LHCN-M2 (cell line): ENCODE measurements at regions not wholly inside any gene's neighbourhood (a gene's known extent, or its start where the extent isn't known, plus 50 kb on each side); places are given as distances from the start of the nearest gene placed in this dataset.

Source experiments
- DNase-seq: peaks from one replicate; pipeline ENCODE4 v3.0.0-alpha.2; 2012; ENCODE audit warnings: low read depth

DNA sequence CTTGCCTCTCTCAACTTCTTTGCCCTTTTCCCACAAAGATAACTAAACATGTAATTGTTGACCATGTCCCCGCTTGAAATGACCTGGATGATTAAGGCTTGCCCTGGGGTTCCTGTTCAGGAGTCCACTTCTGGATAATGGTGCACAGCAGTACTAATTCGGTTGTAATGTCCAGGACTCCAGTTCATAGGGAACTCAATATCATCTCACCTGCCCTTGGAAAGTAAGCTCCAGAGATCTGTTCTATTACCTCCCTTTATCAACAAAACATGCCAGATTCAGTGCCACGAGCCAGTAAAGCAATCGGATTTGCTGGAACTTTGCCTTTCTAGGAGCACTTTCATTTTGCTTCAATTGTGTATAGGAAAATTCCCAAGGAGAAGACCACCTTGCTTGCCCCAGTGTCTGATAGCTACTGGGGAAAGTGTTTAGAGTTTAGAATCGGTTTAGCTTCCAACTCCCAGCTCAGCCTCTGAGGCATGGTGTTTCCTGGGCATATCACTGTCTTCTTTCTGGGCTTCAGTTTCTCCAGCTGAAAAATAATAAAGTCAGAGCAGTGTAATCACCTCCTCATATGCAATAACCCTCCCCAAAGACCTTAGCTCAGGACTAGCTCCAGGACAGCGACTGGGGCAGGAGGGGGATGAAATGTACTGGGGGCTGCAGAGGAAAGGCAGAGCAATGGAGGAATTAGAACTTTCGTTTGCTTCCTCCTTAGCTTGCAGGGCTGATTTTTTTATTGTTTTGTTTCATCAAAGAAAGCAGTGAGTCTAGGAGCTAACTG is 162.6 kb upstream of the CYRIA start:
- DNase-seq, result no peak

DNA sequence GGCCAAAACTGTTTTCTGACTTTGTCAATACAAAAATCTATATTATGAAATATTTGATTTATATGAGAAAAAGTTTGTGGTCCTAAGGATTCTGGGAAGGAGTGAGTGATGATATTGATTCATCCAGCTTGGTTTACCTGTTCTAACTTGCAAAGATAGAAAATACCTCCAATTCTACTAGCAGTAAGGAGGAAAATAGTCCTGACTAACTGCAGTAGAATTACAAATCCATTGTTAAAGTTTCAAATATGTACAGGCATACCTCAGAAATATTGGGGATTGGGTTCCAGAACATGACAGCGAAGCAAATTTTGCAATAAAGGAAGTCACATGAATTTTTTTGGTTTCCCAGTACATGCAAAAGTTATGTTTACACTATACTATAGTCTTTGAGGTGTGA is 158.8 kb upstream of the CYRIA start:
- no peak for DNase-seq

DNA sequence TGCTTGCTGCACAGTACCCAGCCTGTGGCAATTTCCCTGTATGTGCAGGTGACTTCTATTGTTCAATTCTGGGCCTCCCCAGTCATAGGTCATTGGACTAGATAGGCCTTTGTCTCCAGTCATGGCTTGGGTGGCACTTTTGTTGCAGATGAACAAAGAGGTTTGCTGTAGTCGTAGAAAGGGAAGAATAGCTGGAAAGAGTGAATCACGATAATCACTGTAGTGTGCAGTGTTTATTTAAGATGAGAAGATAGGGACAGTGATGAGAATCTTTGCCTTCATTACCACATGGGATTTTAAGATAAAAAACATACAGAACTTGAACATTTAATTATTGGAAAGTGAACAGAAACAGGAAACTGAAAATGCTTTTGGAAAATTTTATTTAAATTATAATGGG is 156.1 kb upstream of the CYRIA start:
- DNase-seq, result no peak

DNA sequence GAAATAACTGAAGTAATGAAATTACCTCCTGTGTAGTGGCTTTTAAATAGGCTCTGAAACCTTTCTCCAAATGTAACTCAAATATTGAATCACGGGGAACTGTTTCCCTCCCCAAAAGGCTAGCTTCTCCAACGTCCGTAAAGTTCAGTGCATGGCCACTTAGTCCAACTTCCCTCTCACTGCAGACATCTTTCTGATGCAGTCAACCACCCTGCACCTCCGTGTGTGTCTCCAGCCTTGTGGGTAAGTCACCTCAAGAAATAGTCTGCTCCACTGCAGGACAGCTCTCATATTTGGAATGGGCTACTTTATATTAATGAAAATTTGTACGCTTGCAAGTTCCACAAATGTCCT is 152.5 kb upstream of the CYRIA start:
- no peak for DNase-seq

DNA sequence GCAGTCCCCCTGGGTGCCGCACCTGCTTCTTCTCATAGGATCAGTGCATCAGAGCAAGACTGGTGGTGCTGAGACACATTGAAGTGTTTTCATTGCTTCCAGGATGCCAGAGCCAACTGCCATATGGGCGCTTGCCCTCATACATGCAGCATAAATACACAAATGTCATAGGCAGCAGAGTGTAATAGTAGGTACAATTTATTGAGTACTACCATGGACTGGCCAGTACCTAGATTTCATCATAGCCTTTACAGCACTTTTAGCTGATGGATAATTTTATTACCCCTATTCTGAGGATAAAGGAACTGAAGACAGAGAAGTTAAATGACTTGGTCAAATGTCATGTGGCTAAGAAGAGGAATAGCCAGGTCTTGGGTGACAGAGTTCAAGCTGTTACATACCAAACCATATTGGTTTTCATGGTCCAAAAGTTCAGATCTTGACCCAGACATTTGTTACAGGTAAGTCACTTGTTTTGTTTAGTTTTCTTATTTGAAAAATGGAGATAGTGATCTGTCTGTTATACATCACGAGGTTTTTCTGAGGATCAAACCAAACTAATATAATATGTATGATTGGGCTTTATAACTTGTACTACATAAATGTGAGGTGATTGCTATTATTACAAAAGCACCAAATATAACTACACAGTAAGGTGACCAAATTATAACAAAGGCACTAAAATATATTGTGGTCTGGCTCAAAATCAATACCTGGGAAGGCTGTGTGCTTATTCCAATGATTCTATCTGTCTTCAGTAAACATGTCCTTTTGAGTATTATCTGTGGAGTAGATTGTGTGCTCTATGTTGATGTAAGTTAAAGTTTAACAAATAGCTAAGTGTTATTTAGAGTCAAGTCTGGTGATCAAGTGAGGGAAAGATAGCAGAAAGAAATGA is 151.9 kb upstream of the CYRIA start:
- DNase-seq, result no peak

DNA sequence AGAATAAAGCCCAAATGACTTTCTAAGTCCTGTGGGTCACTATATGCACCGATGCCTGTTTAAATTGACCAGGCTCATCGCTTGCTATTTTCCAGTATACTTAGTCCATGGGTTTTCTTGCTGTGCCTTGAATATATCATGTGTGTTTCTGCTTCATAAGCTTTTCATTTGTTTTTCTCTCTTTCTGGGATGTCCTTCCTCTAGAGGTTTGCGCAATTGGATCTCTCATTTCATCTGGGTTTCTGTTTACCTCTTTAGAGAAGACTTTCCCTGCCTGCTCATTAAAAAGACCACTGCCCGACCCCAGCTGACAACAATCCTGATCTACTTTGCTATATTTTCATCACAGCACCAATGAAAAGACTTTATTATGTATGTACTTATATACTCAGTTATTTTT is 150.9 kb upstream of the CYRIA start:
- no peak for DNase-seq

DNA sequence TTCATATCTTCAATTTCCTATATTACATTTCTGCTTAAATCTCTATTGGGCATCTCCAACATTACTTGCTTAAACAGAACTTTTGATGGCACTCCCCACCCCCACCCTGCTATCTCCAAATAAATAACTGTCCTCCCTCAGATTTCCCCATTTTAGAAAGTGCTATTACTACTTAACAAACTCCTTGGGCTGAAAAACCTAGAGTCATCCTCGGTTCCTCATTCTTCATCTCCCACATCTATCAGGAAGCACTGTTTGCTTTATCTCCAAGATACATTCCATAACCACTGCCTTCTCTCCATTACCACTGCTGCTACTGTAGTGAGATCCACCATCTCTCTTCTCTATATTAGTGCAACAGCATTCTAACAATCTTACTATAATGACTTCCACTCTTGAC is 150.4 kb upstream of the CYRIA start:
- no peak for DNase-seq

DNA sequence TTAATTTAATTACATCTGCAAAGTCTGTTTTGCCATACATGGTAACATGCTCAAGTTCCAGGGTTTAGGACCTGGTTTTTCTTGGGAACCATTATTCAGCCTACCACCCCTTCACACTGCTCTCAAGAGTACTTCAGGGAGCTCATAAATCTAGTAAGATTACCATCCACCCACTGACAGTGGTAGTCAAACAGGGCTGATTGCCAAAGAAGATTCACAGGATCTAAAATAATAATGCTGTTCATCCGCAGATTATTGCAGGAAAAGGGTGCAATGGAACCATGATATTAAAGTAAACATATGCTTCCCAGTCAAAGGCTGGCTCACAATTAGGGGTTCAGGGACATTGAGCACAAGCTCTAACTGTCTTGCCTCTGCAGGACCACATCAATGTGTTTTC is 148.0 kb upstream of the CYRIA start:
- no peak for DNase-seq

DNA sequence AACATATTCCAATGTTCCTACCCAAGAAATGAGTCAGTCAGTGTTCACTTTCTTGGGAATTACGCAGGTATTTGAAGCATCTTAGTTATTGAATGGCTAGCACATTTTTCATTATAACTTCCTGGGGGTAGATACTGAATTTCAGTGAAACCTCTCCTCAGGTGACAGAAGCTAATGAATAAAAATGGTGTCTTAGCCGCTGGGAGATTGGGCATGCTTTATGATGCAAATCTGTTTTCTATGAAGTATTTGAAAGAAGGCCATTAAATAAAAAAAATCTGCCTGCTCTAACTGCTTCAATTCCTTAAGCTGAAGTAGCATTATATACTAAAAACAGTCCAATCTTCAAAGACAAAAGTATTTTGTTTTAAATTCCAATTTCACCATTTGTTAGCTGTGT is 132.8 kb upstream of the CYRIA start:
- no peak for DNase-seq

DNA sequence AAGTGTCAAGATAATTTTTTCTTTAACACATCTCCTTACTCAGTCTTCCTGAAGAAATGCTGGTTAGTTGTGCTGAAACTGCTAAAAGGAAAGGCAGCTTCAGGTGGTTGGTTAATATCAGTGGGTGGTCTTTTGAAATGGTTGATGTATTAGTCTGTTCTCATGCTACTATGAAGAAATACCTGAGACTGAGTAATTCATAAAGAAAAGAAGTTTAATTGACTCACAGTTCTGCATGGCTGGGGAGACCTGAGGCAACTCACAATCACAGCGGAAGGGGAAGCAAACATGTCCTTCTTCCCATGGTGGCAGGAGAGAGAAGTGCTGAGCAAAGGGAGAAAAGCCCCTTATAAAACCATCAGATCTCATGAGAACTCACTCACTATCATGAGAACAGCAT is 125.9 kb upstream of the CYRIA start:
- DNase-seq, result no peak

DNA sequence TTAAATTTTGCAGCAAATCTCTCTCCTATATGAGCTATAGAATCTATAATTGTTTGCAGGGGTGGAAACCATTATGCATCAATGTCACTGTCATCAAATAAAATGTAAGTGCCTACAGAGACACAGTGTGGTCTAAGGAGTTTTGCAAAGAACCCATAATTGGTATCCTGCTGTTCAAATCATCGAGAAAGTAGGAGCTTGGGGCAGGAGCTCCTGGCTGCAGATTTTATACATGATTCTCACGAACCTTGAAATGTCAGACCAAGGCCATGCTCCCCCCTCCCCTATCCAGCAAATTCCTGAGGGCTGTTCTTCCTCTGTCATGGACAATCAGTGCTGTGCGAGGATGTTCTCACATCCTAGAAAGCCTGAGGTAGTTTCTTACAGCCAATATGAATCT is 119.5 kb upstream of the CYRIA start:
- DNase-seq, result no peak

DNA sequence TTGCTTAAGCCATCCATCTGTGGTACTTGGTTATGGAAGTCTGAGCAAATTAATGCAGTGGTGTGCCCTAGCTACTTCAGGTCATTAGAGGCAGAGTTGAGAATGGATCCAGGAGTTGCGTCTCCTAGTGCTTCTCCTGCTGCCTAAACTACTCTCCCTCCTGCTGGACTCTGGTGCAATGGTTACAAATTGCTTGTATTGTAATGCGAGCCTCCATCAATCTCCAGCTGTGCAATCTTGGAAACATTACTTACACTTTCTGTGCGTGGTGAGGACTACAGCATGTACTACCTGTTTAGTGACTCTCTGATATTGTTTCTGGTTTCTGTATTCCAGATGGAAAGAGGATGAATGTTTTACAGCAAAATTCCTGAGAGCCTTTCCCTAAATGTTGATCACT is 119.0 kb upstream of the CYRIA start:
- DNase-seq, result no peak

DNA sequence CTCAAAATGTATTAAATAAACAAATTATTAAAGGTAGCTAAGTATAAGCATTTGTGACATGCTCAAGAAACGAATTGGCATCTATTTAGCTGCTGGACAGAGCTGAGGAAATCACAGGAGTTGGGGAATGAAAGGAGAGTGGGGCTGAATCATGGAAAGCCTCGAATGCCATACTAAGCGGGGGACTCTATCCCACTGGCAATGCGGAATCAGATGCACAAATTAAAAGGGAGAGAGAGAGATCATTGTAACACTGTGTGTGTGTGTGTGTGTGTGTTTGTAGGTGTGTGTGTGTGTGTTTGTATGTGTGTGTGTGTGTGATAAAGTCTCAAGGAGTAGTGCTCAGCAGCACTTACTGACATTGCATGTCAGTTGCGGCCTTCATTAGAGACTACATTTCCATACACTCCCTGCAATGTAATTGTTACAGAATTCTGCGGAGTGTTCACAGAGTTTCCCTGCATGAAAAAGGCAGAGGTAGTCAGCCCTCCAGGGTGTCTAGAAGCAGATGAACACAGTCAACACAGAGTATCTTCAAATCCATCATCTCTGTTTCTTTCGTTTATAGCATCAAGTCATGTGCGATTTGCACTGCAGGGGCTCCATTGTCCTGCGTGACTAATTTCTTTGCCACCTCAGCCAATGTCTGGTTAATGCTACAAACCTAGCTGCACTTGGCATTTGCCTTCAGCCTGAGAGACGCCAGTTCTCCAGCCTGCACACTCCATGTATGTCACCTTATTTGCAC is 111.7 kb upstream of the CYRIA start:
- DNase-seq, result no peak

DNA sequence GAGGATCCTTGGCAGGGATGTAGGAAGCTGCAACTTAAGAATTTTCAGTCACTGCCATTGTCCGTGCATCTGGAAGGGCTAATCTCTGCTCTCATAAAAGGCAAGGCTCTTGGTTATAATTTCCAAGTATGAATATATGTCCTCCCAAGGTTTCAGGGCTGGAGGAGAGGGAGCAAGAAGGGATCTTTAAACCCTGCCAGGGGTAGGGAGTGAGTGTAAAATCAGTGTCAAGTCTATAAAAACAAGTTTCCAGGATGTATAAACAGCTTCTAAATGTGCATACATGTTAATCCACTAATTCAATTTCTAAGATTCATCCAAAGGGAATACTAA is 110.2 kb upstream of the CYRIA start:
- DNase-seq, result no peak

DNA sequence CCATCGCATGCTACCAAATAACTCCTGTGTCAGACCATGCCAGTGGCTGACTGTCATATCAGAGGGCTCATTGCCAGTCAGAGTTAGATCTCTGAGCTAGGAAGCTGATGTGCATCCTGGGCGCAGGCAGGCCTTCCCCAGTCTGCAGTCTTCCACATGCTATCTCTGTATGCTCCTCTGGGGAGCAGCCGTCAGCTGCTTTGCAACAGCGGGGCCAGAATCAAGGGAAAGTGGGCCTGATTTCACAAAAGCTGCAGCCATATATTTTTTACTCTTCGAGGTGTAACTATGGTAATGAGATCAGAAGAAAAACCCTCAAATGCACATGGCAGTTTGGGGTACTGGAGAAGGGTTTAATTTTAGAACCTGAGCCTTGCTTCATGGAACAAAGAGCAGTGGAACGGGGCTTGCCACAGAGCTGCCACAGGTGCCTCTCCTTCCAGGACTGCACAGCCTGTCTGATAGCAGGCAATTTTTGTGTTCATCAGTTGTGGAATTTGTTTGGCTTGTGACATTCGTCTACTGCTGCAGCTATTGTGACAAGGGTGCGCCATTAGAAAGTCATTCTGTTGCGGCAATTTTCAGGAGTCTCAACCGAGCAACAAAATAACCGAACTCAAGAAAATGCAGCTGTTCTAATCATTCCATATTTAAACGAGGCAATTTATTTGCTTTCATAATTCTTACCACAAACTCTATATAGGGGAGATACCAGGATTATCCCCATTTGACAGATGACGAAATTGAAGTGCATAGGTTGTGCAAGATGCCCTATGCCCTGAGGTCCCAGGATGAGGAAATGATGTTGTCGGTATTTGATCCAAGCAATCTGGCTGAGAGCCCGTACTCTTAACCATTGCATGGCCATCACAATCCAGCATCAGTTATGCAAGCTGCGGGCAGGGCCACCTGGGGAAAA is 109.6 kb upstream of the CYRIA start:
- no peak for DNase-seq

DNA sequence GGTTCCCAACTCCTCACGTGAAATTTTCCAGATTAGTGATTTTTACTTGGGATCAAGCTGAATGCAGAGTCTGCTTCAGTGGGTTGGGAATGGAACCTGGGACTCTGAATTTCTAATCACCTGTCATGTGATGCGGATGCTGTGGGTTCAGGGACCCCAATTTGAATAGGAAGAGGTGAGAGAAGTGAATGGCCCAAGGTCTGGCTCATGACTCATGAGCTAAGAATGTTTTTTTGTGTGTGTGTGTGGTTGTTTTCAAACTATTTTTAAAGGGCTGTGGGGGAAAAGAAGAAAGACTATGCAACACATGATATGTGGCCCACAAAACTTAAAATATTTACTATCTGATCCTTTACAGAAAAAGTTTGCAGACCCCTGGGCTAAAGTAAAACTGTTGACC is 108.5 kb upstream of the CYRIA start:
- DNase-seq, result peak; percentile 32

DNA sequence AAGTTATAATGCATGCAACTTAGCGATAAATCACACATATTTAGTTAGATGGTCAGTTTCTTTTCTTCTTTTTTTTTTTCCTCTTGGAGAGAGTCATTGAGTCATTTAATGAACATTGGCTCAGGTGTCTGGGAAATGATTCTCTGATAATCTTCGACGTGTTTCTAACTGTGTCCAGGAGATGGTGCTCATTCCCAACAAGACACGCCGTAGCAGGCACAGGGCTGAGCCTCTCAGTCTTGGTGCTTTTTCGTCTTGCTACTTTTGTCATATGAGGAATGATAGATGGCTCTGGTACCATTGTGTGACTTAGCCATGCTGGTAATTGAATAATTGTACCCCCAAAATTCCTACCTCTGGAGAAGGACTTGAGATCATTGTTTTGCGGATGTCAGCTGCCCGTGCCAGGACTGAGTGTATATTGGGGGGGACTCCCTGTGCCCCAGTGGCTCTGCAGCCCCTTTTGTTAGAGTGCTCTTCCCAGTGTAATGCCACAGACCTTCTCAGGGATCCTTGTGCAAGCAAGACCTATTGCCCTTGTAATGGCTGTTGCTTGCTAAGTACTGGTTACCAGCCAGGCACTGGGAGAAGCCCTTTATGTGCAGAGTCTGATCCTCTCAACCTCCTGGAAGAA is 107.6 kb upstream of the CYRIA start:
- peak; percentile 48 for DNase-seq

DNA sequence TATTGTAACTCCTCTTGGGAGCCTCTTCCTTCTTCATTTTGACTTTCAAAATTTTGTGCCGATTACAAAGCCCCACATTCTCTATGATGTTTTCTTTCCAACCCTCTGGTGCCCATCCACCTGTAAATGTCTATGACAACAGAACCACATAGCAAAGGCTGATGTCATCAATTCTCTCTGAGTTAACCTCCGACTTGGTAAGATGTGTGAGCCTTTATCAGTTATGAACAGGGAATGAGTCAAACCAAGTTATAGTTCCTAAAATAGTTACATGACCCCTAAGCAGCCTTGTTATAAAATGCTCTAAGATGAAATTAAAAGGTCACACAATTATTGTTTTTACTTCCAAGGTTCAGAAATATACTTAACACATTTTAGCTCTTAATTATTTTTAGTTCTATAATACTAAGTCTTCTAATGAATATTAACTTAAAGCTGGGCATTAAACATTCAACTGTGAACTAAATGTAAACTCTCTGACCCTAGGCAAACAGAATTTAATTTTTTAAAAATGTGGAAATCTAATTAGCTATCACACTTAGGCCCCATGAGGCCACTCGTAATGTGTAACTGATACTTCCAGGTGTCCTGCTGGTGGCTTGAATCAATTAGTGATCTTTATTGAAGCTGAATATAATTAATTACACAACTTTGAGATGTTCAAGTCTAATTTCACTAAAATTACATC is 102.3 kb upstream of the CYRIA start:
- DNase-seq, result no peak

DNA sequence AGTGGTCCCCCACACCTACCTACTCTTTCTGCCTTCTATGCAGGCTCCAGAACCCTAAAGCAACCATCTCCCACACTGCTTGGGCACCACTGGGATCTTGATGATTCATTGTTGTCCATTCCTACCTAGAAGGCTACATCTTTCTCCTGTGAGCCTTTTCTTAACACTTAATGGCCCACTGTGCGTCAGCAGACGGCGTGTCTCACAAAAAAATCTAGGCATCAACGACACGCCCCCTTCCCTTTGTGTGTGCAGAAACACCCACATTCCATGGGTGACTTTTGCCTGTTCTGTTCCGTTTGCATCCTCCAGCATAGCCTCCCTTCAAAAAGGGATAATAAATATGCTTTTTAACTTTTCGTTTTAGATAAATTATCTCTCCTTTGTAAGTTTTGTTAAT is 99.7 kb upstream of the CYRIA start:
- no peak for DNase-seq

DNA sequence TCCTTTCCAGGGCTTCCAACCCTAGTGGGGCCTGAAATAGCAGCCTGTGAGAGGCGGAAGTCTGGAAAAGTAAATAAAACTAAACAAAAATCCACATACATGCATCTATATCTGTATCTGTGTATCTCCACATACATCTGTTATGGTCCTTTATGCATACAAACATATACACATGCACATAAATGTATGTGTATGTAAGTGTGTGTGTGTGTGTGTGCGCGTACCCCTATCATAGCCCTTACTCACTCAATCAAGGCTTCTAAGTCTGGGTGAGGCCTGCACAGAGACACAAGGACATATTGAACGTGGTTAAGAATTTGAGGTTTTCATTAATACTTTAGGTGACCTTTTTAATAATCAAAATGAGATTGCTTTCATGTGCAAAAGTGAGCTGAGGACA is 98.9 kb upstream of the CYRIA start:
- DNase-seq, result no peak
